Erythroblast (primary cell): ENCODE measurements at regions not wholly inside any gene's neighbourhood (a gene's known extent, or its start where the extent isn't known, plus 50 kb on each side); places are given as distances from the start of the nearest gene placed in this dataset.

Source experiments
- GATA1 ChIP-seq: IDR thresholded peaks from 2 replicates; pipeline ENCODE4 v1.6.1; 2011; ENCODE audit warnings: low read depth, mild to moderate bottlenecking, control low read depth, low read length, moderate library complexity
- POLR2A ChIP-seq: IDR thresholded peaks from 2 replicates; pipeline ENCODE4 v1.6.1; 2011; ENCODE audit warnings: mild to moderate bottlenecking, low read length

- TF ChIP-seq POLR2A (no peak), GATA1 (no peak)
Measured at GRCh38 chr1:204756811-204757210, 71.3 kb upstream of the LRRN2 start.
